BLaER1 (cell line): ENCODE measurements at regions not wholly inside any gene's neighbourhood (a gene's known extent, or its start where the extent isn't known, plus 50 kb on each side); places are given as distances from the start of the nearest gene placed in this dataset.

ENCODE experiments used
- H3K27ac ChIP-seq: shearing (Covaris generic); formaldehyde crosslinking; 2 replicates; pipeline ENCODE4 v1.8.1; 2022
- H3K27me3 ChIP-seq: shearing (Covaris generic); formaldehyde crosslinking; 2 replicates; pipeline ENCODE4 v1.8.1; 2022
- H3K36me3 ChIP-seq: shearing (Covaris generic); formaldehyde crosslinking; 2 replicates; pipeline ENCODE4 v1.8.1; 2022
- H3K4me1 ChIP-seq: shearing (Covaris generic); formaldehyde crosslinking; 2 replicates; pipeline ENCODE4 v1.8.1; 2022
- H3K4me2 ChIP-seq: shearing (Covaris generic); formaldehyde crosslinking; 2 replicates; pipeline ENCODE4 v1.8.1; 2022
- H3K4me3 ChIP-seq: shearing (Covaris generic); formaldehyde crosslinking; 2 replicates; pipeline ENCODE4 v1.8.1; 2022
- H3K9ac ChIP-seq: shearing (Covaris generic); formaldehyde crosslinking; 2 replicates; pipeline ENCODE4 v1.8.1; 2022
- H3K9me3 ChIP-seq: shearing (Covaris generic); formaldehyde crosslinking; 2 replicates; pipeline ENCODE4 v1.8.1; 2022
- H4K20me1 ChIP-seq: shearing (Covaris generic); formaldehyde crosslinking; 2 replicates; pipeline ENCODE4 v1.8.1; 2022
- Cebpa-rat ChIP-seq: shearing (Covaris generic); IDR thresholded peaks from 2 replicates; pipeline ENCODE4 v1.8.1; 2022

- no peaks in the 10 kb centered on the region for H4K20me1 ChIP-seq
- no peak overlapping the region for H3K4me2 ChIP-seq
- TF ChIP-seq Cebpa-rat: no peak
- no peak overlapping the region for H3K4me3 ChIP-seq
- H3K27ac ChIP-seq: no peak overlapping the region
- peaks cover 4% of the 10 kb centered on the region; the same call in 1 of the 2 replicates for H3K9me3 ChIP-seq
- H3K9ac ChIP-seq: no peak overlapping the region
- H3K36me3 ChIP-seq: no peaks in the 10 kb centered on the region
- H3K27me3 ChIP-seq: peaks cover 31% of the 10 kb centered on the region
- H3K4me1 ChIP-seq: peaks cover 9% of the 10 kb centered on the region
Measured at GRCh38 chr5:135186662-135187522, 152.9 kb upstream of the PITX1 start.

GRCh38 chr5:135185481-135186065 is 151.5 kb upstream of the PITX1 start:
- no peak overlapping the region for H3K4me2 ChIP-seq

GRCh38 chr5:135184646-135185045 is 150.6 kb upstream of the PITX1 start:
- H3K36me3 ChIP-seq: no peaks in the 10 kb centered on the region
- peaks cover 9% of the 10 kb centered on the region for H3K4me1 ChIP-seq
- no peak overlapping the region for H3K9ac ChIP-seq
- H3K4me2 ChIP-seq: no peak overlapping the region
- TF ChIP-seq Cebpa-rat: no peak
- H4K20me1 ChIP-seq: no peaks in the 10 kb centered on the region
- H3K27ac ChIP-seq: no peak overlapping the region
- no peaks in the 10 kb centered on the region for H3K9me3 ChIP-seq
- H3K27me3 ChIP-seq: peaks cover 9% of the 10 kb centered on the region
- H3K4me3 ChIP-seq: no peak overlapping the region

More at GRCh38 chr5:135185481-135186065, 151.5 kb upstream of the PITX1 start:
- Histone ChIP-seq H4K20me1 (no peaks in the 10 kb centered on the region), H3K4me3 (no peak overlapping the region), H3K4me1 (peaks cover 9% of the 10 kb centered on the region), H3K36me3 (no peaks in the 10 kb centered on the region), H3K9ac (no peak overlapping the region), H3K9me3 (no peaks in the 10 kb centered on the region), H3K27ac (no peak overlapping the region), H3K27me3 (peaks cover 18% of the 10 kb centered on the region)
- no peak for TF ChIP-seq Cebpa-rat

- Histone ChIP-seq H3K9me3 (no peaks in the 10 kb centered on the region), H3K27ac (no peak overlapping the region), H3K4me1 (peaks cover 9% of the 10 kb centered on the region), H3K4me2 (no peak overlapping the region), H3K4me3 (no peak overlapping the region), H3K27me3 (no peaks in the 10 kb centered on the region), H3K9ac (no peak overlapping the region), H4K20me1 (no peaks in the 10 kb centered on the region), H3K36me3 (no peaks in the 10 kb centered on the region)
- no peak for TF ChIP-seq Cebpa-rat
Measured at GRCh38 chr5:135183464-135183863, 149.4 kb upstream of the PITX1 start.

GRCh38 chr5:135182675-135183074 is 148.6 kb upstream of the PITX1 start:
- H3K27ac ChIP-seq: no peak overlapping the region

GRCh38 chr5:135181653-135182052 is 147.6 kb upstream of the PITX1 start:
- TF ChIP-seq Cebpa-rat: no peak
- Histone ChIP-seq H3K27ac (no peak overlapping the region), H3K9ac (no peak overlapping the region), H3K4me1 (peaks cover 9% of the 10 kb centered on the region), H3K4me3 (no peak overlapping the region), H3K9me3 (no peaks in the 10 kb centered on the region), H3K36me3 (no peaks in the 10 kb centered on the region), H3K27me3 (no peaks in the 10 kb centered on the region), H4K20me1 (no peaks in the 10 kb centered on the region), H3K4me2 (no peak overlapping the region)

More at GRCh38 chr5:135182675-135183074, 148.6 kb upstream of the PITX1 start:
- H3K4me3 ChIP-seq: no peak overlapping the region
- no peak for TF ChIP-seq Cebpa-rat
- no peaks in the 10 kb centered on the region for H3K27me3 ChIP-seq
- H3K4me1 ChIP-seq: peaks cover 9% of the 10 kb centered on the region
- no peaks in the 10 kb centered on the region for H4K20me1 ChIP-seq
- H3K4me2 ChIP-seq: no peak overlapping the region
- no peaks in the 10 kb centered on the region for H3K36me3 ChIP-seq
- no peak overlapping the region for H3K9ac ChIP-seq
- H3K9me3 ChIP-seq: no peaks in the 10 kb centered on the region

- Histone ChIP-seq H3K27me3 (no peaks in the 10 kb centered on the region), H3K4me2 (no peak overlapping the region), H3K27ac (no peak overlapping the region), H3K36me3 (no peaks in the 10 kb centered on the region), H3K4me3 (no peak overlapping the region), H3K4me1 (no peaks in the 10 kb centered on the region), H4K20me1 (no peaks in the 10 kb centered on the region), H3K9me3 (no peaks in the 10 kb centered on the region), H3K9ac (no peak overlapping the region)
- TF ChIP-seq Cebpa-rat: no peak
Measured at GRCh38 chr5:135179308-135179980, 145.4 kb upstream of the PITX1 start.

GRCh38 chr5:135178476-135179155 is 144.6 kb upstream of the PITX1 start:
- TF ChIP-seq Cebpa-rat: no peak
- Histone ChIP-seq H3K27ac (no peak overlapping the region), H3K36me3 (no peaks in the 10 kb centered on the region), H3K9me3 (no peaks in the 10 kb centered on the region), H3K4me2 (no peak overlapping the region), H3K27me3 (no peaks in the 10 kb centered on the region), H3K9ac (no peak overlapping the region), H3K4me1 (no peaks in the 10 kb centered on the region), H3K4me3 (no peak overlapping the region), H4K20me1 (no peaks in the 10 kb centered on the region)

GRCh38 chr5:135177591-135177990 is 143.6 kb upstream of the PITX1 start:
- H3K36me3 ChIP-seq: no peaks in the 10 kb centered on the region
- no peaks in the 10 kb centered on the region for H3K4me1 ChIP-seq
- H3K9me3 ChIP-seq: no peaks in the 10 kb centered on the region
- no peaks in the 10 kb centered on the region for H3K27me3 ChIP-seq
- no peak overlapping the region for H3K27ac ChIP-seq
- H3K9ac ChIP-seq: no peak overlapping the region
- H3K4me3 ChIP-seq: no peak overlapping the region
- H3K4me2 ChIP-seq: no peak overlapping the region
- H4K20me1 ChIP-seq: no peaks in the 10 kb centered on the region
- TF ChIP-seq Cebpa-rat: no peak
